Natural killer cell treated with Interleukin-12 subunit alpha and Interleukin-12 subunit beta and Interleukin-15 and Interleukin-18, amount 100 ng/mL, for 72 hours (primary cell): ENCODE measurements at regions not wholly inside any gene's neighbourhood (a gene's known extent, or its start where the extent isn't known, plus 50 kb on each side); places are given as distances from the start of the nearest gene placed in this dataset.
A peak's percentile ranks its signal among the peaks of the same experiment; 100 is the strongest.
"Not testable (repeated sequence)": the region's sequence is repeated elsewhere in the genome, so short reads cannot be mapped to it uniquely, and the experiment has no call there.

Source experiments
- ATAC-seq, 2 donors: fragments of 150-1000 bp; cut with Tn5 transposase in 1 of 2; sonication (Bioruptor Pico), chemical (Tn5 transposase) in 1 of 2; 2 replicates each; pipeline ENCODE4 v1.10.0; 2021
- DNase-seq: peaks from one replicate; pipeline ENCODE4 v3.0.0; 2022; ENCODE audit warnings: low spot score
- H3K27ac Mint-ChIP-seq, 2 donors: 1 replicate in 1 of 2; 2 replicates in 1 of 2; pipeline ENCODE4 v1.8.0; 2022; ENCODE audit warnings: mixed read lengths in 2 of 2, mild to moderate bottlenecking in 1 of 2, moderate library complexity in 1 of 2
- H3K27me3 Mint-ChIP-seq, 2 donors: 1 replicate in 1 of 2; 2 replicates in 1 of 2; pipeline ENCODE4 v1.8.0; 2022; ENCODE audit warnings: mixed read lengths in 2 of 2
- H3K36me3 Mint-ChIP-seq: one replicate; pipeline ENCODE4 v1.8.0; 2022; ENCODE audit warnings: mixed read lengths
- H3K4me1 Mint-ChIP-seq, 2 donors: 1 replicate in 1 of 2; 2 replicates in 1 of 2; pipeline ENCODE4 v1.8.0; 2022; ENCODE audit warnings: low read depth in 2 of 2, mixed read lengths in 2 of 2, mild to moderate bottlenecking in 1 of 2
- H3K4me3 Mint-ChIP-seq: one replicate; pipeline ENCODE4 v1.8.0; 2022; ENCODE audit warnings: mixed read lengths
- H3K9me3 Mint-ChIP-seq: 2 replicates; pipeline ENCODE4 v1.8.0; 2022; ENCODE audit warnings: mixed read lengths

GRCh38 chr7:135872861-135873260, 104.3 kb downstream of the MTPN start:
- not testable (repeated sequence) for H3K27ac Mint-ChIP-seq, H3K9me3 Mint-ChIP-seq

DNA sequence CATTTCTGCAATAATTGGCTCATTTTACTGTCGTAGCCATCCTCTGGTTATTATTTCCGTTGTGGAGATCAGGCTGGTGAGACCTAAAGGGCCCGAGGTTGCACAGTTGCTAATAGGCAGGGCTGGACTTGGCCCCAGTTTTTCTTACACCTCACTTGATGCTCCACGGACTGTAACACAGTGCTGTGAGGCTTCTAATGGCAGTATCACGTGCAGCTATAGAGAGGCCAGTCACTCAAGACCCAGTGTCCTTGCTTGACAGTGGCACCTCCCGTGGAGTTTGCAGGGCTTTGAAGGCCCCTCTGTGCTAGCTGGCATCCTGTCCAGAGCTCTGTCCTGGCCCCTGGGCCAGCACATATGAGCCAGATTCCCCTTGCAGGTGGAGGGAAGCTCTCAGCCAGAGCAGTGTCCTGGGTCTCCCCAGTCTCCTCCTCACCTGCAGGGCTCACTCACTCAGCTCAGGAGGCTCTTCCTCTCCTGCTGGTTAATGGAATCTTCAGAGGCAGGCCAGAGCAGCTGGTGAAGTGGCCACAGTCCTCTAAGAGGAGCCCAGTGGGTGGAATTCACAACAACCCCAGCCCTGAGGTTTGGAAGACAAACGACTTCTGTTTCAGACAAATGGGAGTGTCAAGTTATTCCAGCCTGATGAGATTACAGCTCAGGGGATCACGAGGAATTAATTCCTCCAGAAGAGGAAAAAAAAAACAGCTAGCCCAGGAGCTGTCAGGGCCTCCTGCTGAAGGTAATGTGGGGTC, 114.2 kb upstream of the FAM180A start:
- H3K27ac Mint-ChIP-seq: no peak overlapping the region
- H3K4me1 Mint-ChIP-seq: no peaks in the 10 kb centered on the region
- peaks cover 4% of the 10 kb centered on the region for H3K36me3 Mint-ChIP-seq
- peaks cover 2% of the 10 kb centered on the region for H3K9me3 Mint-ChIP-seq
- DNase-seq (no peak), ATAC-seq (peak in 1 of 2 donors; percentile 32)
- no peak overlapping the region for H3K4me3 Mint-ChIP-seq
- H3K27me3 Mint-ChIP-seq: peaks cover 0 to 2% of the 10 kb centered on the region in 2 donors

More at GRCh38 chr7:135872861-135873260, 104.3 kb downstream of the MTPN start:
- H3K4me1 Mint-ChIP-seq, DNase-seq, H3K36me3 Mint-ChIP-seq, H3K27me3 Mint-ChIP-seq, H3K4me3 Mint-ChIP-seq, ATAC-seq: not testable (repeated sequence)

DNA sequence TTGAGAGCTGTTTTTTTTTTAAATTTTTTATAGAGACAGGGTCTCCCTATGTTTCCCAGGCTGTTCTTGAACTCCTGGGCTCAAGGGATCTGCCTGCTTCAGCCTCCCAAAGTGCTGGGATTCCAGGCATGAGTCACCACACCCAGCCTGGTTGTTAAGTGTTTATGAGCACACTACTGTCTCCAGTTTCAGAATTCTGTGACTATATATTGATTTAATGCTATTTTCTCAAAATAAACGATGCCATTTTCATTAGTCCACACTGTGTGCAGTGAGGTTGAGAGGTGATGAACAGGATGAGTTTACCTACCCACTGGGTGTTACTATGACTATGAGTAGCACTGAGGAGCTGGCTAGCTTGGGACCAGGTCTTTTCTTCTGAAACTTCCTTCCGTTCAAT, 110.9 kb upstream of the FAM180A start:
- no peak overlapping the region for H3K27ac Mint-ChIP-seq
- H3K4me1 Mint-ChIP-seq: peaks cover 4 to 7% of the 10 kb centered on the region in 2 donors
- peaks cover 0 to 2% of the 10 kb centered on the region in 2 donors for H3K27me3 Mint-ChIP-seq

GRCh38 chr7:135858851-135859250, 110.2 kb upstream of the FAM180A start:
- Mint-ChIP-seq H3K9me3 (peaks cover 2% of the 10 kb centered on the region), H3K4me3 (no peak overlapping the region), H3K27me3 (peaks cover 0 to 2% of the 10 kb centered on the region in 2 donors), H3K27ac (no peak overlapping the region), H3K4me1 (peaks cover 4 to 7% of the 10 kb centered on the region in 2 donors), H3K36me3 (peaks cover 4% of the 10 kb centered on the region)
- DNase-seq (no peak), ATAC-seq (no peak)

More for the DNA sequence above, 110.9 kb upstream of the FAM180A start:
- ATAC-seq: peak in 1 of 2 donors; percentile 54
- DNase-seq: no peak
- H3K36me3 Mint-ChIP-seq: peaks cover 4% of the 10 kb centered on the region
- H3K9me3 Mint-ChIP-seq: peaks cover 2% of the 10 kb centered on the region
- no peak overlapping the region for H3K4me3 Mint-ChIP-seq

DNA sequence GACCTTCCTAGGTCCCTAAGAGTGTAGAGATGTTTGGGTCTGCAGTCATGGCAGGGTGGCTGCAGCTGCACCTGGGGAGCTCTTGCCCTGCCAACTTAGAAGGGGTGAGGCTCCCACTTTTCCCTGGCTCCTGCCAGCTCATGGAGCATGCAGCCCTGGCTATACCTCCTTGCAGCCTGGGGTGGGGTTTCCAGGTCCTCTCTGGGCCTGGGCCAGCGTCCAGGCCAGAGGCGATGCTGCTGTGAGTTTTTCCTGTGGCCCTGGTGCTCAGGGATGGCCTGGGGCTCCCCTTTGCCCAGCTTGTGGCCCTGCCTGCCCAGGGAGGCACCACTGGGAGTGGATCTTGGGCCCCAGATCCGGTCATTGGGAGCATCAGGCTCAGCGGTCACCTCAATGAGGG, 109.8 kb upstream of the FAM180A start:
- Mint-ChIP-seq H3K27me3 (peaks cover 0 to 5% of the 10 kb centered on the region in 2 donors), H3K9me3 (peaks cover 2% of the 10 kb centered on the region), H3K4me1 (peaks cover 4 to 7% of the 10 kb centered on the region in 2 donors), H3K4me3 (no peak overlapping the region), H3K36me3 (peaks cover 4% of the 10 kb centered on the region), H3K27ac (no peak overlapping the region)
- ATAC-seq (no peak), DNase-seq (no peak)

- peaks cover 4 to 7% of the 10 kb centered on the region in 2 donors for H3K4me1 Mint-ChIP-seq
- H3K36me3 Mint-ChIP-seq: peaks cover 4% of the 10 kb centered on the region
- peak in 1 of 2 donors; percentile 20 for ATAC-seq
- H3K4me3 Mint-ChIP-seq: no peak overlapping the region
- H3K9me3 Mint-ChIP-seq: peaks cover 2% of the 10 kb centered on the region
- no peak for DNase-seq
- H3K27me3 Mint-ChIP-seq: peaks cover 0 to 6% of the 10 kb centered on the region in 2 donors
- H3K27ac Mint-ChIP-seq: no peak overlapping the region
These were observed 109.1 kb upstream of the FAM180A start for GRCh38 chr7:135857519-135858274.

- H3K4me1 Mint-ChIP-seq: peaks cover 4 to 7% of the 10 kb centered on the region in 2 donors
- H3K36me3 Mint-ChIP-seq: peaks cover 4% of the 10 kb centered on the region
- no peak overlapping the region for H3K27ac Mint-ChIP-seq
- peaks cover 2% of the 10 kb centered on the region for H3K9me3 Mint-ChIP-seq
- peaks cover 0 to 6% of the 10 kb centered on the region in 2 donors for H3K27me3 Mint-ChIP-seq
- no peak for DNase-seq
- H3K4me3 Mint-ChIP-seq: no peak overlapping the region
- no peak for ATAC-seq
These were observed 107.9 kb upstream of the FAM180A start for GRCh38 chr7:135856356-135857144.

DNA sequence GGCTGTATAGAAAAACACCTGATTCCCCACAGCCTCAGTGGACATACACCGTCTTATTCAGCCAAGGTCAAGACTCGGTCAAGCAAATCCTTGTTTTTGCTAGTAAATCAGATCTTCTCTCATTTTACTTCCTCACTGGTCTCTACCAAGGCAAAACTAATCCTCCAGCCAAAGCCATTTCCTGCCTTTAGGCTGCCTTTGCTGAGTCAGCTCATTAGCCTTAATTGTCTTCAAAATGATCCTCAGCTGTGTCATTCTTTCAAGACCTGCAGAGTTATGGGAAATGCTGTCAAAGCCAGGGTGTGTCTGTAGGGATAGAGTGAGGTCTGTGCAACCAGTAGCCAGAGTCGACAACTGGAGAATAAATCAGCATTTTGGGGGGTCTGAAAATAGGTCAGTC, 107.2 kb upstream of the FAM180A start:
- peaks cover 4% of the 10 kb centered on the region for H3K36me3 Mint-ChIP-seq
- no peak for ATAC-seq
- peaks cover 4 to 7% of the 10 kb centered on the region in 2 donors for H3K4me1 Mint-ChIP-seq
- DNase-seq: no peak
- H3K4me3 Mint-ChIP-seq: no peak overlapping the region
- H3K27ac Mint-ChIP-seq: no peak overlapping the region
- H3K27me3 Mint-ChIP-seq: peaks cover 0 to 6% of the 10 kb centered on the region in 2 donors
- H3K9me3 Mint-ChIP-seq: peaks cover 2% of the 10 kb centered on the region

DNA sequence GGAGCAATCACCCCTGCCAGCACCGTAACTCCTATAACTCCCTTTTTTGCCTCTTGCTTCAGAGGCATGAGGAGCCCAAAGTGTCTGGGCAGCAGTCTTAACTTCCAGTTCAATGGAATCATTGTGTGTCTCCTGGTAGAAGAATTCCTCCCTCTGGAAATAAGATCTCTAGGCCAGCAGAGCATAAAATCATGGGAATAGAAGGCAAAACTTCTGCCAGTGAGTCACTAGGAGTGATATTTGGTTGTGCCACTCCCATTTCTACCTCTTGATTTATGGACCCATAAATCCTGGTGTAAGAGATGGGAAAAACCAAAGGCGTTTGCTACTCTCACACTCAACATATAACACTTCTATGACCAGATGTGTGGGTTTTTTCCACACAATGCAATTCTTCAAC, 104.9 kb upstream of the FAM180A start:
- Mint-ChIP-seq H3K27me3 (peaks cover 0 to 4% of the 10 kb centered on the region in 2 donors), H3K27ac (no peak overlapping the region)
- ATAC-seq: no peak

GRCh38 chr7:135853008-135853407, 104.4 kb upstream of the FAM180A start:
- no peak overlapping the region for H3K27ac Mint-ChIP-seq
- ATAC-seq (no peak), DNase-seq (no peak)
- no peaks in the 10 kb centered on the region for H3K36me3 Mint-ChIP-seq
- H3K4me3 Mint-ChIP-seq: no peak overlapping the region
- no peaks in the 10 kb centered on the region for H3K9me3 Mint-ChIP-seq
- peaks cover 0 to 4% of the 10 kb centered on the region in 2 donors for H3K27me3 Mint-ChIP-seq
- peaks cover 4 to 7% of the 10 kb centered on the region in 2 donors for H3K4me1 Mint-ChIP-seq

More for the DNA sequence above, 104.9 kb upstream of the FAM180A start:
- Mint-ChIP-seq H3K4me3 (no peak overlapping the region), H3K4me1 (peaks cover 4 to 7% of the 10 kb centered on the region in 2 donors), H3K9me3 (no peaks in the 10 kb centered on the region), H3K36me3 (no peaks in the 10 kb centered on the region)
- no peak for DNase-seq

DNA sequence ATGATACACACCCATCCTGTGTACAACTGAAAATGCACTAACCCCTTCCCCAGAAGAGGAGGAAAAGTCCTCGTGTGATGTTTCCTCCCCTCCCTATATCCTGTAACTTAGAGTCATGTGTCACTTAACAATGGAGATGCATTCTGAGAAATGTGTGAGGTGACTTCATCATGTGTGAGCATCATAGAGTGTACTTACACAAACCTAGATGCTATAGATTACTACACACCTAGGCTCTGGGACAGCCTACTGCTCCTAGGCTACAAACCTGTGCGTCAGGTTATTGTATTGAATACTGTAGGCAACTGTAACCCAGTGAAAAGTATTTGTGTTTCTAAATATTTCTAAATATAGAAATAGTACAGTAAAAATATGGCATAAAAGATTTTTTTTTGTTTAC, 98.6 kb upstream of the FAM180A start:
- H3K36me3 Mint-ChIP-seq: no peaks in the 10 kb centered on the region
- ATAC-seq (no peak), DNase-seq (no peak)
- H3K27ac Mint-ChIP-seq: no peak overlapping the region
- peaks cover 9 to 12% of the 10 kb centered on the region in 2 donors for H3K4me1 Mint-ChIP-seq
- H3K9me3 Mint-ChIP-seq: no peaks in the 10 kb centered on the region
- H3K27me3 Mint-ChIP-seq: peaks cover 0 to 2% of the 10 kb centered on the region in 2 donors
- no peak overlapping the region for H3K4me3 Mint-ChIP-seq

DNA sequence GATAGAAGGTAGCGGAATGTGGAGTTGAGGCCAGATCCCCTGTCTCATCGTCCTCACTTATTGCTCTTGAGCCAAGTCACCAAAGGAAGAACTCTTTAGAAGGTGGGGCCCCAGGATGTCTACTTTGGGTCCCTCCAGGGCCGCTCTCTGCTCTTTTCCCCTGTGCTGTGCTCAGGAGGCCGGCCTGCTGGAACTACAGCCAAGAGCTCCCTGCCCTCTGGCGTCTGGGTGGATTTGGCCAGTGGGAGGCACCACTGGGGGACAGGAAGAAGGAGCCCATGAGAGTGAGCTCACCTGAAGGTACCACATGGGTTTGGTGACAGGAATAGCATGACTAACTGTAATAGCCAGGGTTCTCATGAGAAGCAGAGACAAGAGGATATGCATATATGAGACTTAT, 97.7 kb upstream of the FAM180A start:
- Mint-ChIP-seq H3K4me1 (peaks cover 12 to 18% of the 10 kb centered on the region in 2 donors), H3K27ac (no peak overlapping the region), H3K27me3 (peaks cover 0 to 2% of the 10 kb centered on the region in 2 donors), H3K4me3 (no peak overlapping the region), H3K9me3 (no peaks in the 10 kb centered on the region), H3K36me3 (no peaks in the 10 kb centered on the region)
- ATAC-seq: no peak
- no peak for DNase-seq

GRCh38 chr7:135845415-135846075, 96.9 kb upstream of the FAM180A start:
- H3K4me3 Mint-ChIP-seq: no peak overlapping the region
- DNase-seq (no peak), ATAC-seq (no peak)
- H3K36me3 Mint-ChIP-seq: no peaks in the 10 kb centered on the region
- H3K27me3 Mint-ChIP-seq: peaks cover 0 to 2% of the 10 kb centered on the region in 2 donors
- peaks cover 12 to 18% of the 10 kb centered on the region in 2 donors for H3K4me1 Mint-ChIP-seq
- H3K9me3 Mint-ChIP-seq: no peaks in the 10 kb centered on the region
- H3K27ac Mint-ChIP-seq: no peak overlapping the region
